ENCODE measurements at regions not wholly inside any gene's neighbourhood (a gene's known extent, or its start where the extent isn't known, plus 50 kb on each side); places are given as distances from the start of the nearest gene placed in this dataset.

DNA sequence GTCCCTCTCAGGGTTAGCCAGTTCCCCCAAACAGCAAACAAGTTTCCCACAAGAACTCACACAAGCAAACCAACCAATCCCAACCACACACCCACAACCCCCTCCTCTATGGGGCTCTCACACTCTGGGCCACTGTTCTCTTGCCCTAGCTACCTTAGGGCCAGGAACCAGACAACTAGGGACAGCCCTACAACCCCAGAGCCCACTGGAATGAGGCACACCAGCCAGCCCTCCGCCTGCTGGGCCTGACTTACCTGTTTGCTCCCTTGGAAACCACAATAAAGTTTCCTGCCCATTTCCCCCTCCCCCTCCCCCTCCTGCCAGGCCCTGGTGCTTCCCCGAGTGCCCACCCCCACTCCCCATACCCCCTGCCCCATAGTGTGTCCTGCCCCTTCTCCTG lies 132.6 kb downstream of the WDR11 start:
- DNase-seq: no peak

DNA sequence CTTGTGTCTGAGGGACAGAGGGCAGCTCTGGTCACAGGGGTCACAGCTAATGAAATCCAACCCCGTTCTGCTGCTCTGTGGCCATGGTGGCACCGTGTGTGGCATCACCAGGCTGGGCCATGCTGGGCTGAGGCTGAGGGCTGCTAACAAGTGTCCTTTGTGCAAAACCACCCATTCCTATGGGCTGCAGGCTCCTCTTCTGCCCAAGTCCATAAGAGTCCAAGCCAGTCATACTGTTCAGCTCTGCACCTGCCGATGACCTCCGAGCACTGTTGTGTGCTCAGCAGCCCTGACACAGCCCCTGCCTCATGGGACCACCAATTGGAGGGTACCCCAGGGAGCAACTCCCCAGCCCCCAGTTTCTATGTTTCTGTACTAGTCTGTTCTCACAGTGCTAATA lies 133.1 kb downstream of the WDR11 start:
- DNase-seq: no peak

DNA sequence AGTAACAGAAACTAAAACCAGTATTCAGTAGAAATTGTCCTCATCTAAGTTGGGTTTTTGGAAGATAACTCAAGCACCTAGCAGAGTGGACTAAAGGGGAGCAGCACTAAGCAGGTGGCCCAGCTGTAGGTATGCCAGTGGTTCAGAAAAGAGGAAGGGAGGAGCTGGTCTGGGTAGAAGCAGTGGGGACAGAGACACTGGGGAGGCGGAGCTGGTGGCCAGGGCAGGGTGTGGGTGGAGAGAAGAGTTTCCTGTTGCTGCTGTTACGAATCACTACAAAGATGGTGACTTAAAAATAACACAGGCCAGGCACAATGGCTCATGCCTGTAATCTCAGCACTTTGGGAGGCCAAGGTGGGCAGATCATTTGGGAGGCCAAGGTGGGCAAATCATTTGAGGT lies 136.2 kb downstream of the WDR11 start:
- no peak for DNase-seq

DNA sequence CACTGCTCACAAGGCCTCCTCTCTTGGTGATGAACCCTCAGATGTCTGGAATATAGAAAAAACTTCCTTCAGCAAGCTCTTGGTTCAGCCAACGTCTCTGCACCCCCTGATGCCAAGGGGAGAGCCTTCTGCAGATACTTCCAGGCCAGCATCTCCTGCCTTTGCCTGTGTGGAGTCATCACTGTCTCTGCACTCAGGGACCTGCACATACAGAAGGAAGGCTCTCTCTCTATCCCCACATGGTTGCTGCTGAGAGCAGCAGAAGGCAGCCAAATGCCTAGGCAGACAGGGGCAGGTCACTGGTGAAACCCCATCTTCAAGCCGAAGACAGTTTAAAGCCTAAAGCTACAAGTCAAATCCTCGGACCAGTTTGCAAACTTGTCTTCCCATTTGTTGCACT lies 137.6 kb downstream of the WDR11 start:
- DNase-seq: no peak

DNA sequence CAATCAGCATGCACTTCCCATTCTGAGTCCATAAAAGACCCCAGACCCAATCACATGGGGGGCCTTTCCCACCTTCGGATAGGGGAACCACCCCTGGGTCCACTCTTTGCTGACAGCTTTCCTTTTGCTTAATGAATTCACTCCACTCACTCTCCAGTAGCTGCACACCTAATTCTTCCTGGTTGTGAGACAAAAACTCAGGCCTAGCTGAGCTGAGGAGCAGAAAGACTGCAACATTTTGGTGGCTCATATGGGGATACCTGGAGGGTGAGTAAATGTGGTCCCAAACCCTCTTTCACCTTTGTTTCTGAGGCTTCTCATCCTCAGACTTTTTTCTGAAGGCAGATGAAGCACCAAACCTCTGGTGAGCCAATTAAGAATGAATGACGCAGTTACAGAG lies 138.1 kb downstream of the WDR11 start:
- DNase-seq: no peak

DNA sequence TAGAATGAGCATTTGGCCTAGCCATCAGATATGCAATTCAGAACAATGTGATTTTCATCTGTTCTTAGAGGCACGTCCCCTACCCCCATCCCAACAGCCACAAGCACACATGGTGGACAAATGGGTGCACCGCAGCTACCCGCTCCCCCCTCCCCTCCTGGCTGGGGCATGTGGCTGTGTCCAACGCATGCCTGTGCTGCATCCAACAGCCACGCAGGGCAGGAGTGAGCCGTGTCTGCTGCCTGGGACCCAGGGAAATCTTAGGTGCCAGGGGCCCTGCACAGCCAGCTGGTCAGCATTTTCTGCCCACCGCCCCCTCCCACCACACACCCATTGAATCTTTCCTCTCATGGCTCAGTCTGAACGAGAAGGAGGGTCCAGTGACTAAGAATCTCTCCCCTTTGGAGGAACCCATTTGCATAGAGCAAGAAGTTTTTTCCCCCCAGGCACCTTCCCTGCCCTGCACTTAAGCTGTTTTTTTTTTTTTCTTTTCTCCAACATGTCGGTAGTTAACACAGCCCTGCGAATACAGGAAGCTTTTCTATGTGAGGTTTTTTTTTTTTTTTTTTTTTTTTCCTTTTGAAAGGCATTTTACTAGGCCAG lies 138.9 kb downstream of the WDR11 start:
- no peak for DNase-seq

DNA sequence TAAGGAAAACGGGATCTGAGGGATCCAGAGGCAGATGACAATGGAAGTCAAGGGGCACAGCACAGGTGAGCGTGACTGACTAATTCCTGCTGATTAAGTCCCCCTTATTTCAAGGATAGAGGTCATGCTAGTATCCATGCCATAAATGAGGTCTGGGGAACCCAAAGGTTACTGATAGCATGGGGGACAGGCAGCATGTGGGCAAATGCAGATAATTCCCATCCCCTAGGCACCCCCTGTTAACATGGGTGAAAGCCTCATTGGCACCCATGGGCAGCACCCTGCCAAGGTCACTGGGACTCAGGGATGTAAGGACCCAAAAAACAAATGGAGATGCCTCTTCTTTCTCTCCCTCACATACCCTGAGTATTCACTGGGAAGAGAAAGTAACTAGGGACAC lies 139.7 kb downstream of the WDR11 start:
- no peak for DNase-seq

DNA sequence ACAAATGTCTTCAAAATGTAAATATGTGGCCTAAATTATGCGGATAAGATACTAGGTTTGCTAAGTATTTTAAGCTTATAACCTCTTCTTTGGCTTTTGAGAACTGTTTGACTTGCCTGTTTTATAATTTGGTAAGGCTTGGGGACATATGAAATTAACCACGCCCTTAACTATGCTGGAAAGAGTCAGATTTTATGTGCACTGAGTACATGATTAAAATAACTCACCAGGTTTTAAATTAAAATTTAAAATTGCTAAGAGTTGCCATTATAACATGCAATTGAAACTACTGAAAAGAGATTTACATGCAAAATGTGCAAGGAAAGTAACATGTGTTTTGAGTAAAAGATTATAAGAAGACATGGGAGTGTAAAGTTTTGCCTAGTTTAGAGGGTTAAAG lies 141.9 kb downstream of the WDR11 start:
- no peak for DNase-seq

DNA sequence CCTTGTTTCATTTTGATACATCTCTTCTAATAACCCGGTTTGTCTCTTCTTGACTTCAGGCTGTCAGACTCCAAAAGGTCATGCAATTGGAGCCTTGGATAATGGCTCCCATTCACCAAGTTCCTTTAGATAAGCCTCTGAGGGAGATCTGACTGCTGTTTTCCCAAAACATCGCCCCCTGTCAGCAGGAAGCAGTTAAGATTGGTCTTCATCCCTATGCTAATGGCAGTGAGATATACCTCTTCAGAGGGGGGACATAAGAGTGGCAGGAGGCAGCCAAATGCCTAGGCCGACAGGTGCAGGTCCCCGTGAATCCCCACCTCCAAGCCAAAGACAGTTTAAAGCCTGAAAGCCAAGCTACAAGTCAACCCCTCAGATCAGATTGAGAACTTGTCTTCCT lies 144.6 kb downstream of the WDR11 start:
- DNase-seq: no peak

DNA sequence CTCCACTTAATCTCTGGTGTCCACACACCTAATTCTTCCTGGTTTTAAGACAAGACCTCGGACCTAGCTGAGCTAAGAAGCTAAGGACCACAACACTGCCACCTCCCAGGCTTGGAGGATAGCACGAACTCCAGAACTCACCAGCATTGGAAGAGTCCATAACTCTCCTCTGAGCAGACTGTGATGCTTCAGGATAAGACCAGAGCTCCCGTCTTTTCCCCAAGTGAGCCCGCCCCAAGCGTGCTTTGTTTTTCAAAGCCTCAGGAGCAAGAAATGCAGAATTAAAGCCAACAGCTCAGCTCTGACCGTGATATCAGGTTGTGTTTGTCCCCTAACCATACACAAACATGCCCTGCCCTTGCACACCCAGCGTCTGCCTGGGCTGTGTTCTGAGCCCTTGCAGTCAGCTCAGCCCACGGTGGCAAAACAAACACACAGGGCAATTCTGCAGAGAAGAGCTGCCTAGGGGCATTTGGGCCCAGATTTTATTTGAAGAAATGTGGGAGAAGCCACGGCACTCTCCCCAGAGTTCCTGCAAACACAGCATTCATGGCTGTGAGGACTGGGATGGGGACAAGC lies 145.4 kb downstream of the WDR11 start:
- DNase-seq: no peak

DNA sequence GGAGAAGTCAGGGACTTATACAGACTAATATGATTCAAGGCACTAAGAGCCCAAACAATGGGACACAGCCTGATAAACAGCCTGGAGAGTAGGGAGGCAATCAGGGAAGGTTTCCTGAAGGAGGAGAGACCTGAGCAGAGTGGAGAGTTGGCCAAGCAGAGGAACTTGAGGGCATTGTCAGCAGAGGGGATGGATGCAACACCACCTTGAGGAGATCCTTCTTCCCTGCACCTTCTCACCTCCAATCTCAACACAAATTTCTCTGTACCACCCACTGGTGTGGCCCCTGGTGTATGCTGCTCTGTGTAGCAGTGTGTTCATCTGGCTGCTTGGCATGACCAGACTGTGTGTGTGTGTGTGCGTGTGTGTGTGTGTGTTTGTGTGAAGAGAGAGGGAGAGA lies 146.2 kb downstream of the WDR11 start:
- no peak for DNase-seq

DNA sequence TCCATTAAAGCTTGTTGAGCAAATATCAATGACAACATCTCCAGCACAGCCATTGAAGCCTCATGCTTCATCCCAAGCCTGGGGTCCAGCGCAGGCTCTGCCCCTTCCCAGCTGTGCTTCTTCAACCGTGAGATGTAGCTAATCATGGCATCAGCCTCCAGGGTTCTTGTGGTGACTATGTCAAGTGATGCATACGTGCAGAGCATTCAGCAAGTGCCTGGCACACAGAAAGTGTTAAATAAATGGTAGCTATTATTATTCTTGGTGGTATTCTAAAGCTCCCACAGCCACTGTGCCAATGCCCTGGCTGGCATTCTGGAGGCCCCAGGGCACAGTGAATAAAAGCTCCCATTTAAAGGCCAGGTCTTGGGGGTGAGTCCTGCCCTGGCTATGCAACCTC lies 146.6 kb downstream of the WDR11 start:
- no peak for DNase-seq

DNA sequence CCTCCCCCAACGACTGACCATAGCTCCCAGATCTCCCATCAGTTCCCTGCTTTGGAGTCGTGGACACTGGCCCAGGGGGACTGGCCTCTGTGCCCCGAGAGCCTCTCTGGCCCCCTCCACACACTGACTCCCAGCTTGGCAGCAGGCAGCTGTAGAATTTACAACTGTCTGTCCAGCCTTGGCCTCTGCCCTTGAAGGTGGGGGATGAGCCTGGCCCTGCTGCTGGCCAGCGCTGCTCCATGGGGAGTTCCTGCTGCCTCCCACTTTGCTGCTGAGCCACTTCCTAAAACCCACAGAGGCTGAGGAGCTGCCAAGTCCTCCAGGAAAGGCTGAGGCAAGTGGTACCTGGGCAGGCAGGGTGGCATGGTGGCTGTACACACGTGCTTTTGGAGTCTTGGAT lies 147.1 kb downstream of the WDR11 start:
- DNase-seq: no peak

DNA sequence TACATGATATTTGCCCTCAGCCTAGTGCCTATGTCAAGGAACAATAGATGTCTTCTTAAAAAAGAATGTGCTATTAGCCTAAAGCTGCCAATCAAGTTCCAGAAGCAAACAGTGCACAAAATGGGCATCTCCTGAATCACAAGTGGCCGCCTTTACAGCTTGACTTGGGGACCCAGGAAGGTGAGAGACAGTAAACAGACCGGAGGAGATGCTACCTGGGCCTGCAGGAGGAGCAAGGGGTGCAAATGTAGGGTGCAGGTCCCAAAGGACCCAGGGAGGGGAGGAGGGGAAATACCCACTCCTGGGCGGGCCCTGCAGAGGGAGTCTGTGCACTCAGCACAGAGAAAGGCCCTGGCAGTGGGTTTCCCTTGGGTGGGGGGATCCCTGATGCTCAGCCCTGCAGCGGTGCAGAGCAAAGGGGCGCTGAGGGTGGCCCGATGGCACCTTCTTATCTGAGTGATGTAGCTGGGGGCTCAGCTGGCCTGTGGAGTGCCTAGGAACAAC lies 147.7 kb downstream of the WDR11 start:
- no peak for DNase-seq

DNA sequence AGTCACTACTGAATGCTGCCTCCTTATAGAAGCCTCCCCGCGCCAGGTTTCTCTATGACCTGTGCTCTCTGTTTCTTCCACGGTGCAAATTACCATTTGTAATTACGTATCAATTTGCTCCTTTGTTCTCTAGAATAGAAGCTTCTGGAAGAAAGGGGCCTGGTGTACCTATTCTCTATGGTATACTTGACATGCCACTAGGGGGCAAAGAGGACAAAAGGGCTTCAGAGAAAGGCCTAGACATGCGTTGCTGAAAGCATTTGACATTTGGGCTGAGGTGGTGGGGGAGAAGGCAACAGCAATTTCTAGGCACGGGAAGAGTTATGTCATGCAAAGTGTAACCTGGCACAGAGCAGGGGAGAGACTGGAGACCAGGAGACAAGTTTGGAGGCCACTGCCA lies 148.7 kb downstream of the WDR11 start:
- no peak for DNase-seq

DNA sequence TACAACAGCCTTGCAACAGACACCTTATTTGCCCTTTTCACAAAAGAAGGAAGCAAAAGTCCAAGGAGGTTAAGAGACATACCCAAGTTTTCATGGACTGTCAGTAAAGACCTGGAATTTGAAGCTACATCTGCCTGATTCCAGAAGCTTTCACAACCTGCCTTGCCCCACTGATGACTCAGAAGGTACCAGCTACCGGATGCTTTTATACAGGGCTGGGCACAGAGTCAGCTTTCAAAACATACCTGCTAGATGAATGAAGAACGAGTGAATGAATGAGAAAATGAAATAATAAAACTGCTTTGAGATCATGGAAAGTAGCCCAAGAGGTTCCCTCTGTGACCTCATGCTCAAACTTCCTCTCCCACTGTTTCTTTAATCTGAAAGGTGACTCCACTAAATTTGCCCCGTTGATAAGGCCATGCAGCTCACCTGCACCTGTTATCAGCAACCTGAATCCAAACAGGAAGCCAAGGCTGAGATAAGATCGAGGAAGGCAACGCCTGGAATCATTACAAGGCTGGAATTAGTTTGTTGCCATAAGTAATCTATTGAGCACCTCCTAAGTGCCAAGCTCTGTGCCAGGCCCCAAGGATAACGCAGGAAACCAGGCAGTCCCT lies 151.5 kb downstream of the WDR11 start:
- DNase-seq: no peak

DNA sequence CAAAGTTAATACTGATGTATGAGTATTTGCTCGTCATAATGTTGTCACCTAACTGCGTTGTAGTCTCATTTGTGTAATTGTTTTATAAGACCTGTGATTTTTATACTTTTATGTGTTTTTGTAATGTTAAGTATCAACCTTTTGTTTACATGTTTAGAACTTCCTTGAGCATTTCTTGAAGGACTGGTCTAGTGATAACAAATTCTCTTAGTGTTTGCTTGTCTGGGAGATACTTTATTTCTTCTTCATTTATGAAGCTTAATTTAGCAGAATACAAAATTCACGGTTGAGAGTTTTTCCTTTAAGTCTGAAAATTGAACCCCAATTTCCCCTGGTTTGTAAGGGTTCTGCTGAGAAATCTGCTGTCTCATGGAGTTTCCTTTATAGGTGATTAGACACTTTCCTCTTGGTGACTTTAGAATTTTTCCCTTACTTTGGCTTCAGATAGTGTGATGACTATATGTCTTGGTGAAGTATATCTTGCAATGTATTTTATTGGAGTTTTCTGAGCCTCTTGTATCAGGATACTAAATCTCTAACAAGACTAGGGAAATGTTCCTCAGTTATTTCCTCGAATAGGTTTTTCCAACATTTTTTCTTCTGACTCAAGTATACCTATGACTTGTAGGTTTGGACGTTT lies 154.9 kb downstream of the WDR11 start:
- DNase-seq: no peak

DNA sequence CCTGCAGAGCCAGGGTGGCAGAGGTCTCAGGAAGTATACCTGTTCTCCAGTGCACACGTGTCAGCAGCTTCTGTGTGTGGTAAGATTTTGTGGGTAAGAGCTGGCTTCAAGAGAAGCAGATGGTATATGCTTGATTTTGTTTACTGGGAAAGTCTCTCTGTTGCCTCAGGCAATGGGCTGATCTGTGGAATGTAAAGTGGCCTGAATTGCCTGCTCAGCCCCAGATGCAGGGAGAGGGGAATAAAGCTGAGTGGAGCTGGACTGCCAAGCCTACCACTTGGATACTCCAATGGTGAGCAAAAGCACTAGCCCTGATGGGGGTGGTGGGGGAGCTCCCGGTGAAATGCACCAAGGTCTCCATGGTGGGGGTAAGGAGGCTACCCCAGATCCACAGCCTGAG lies 156.1 kb downstream of the WDR11 start:
- no peak for DNase-seq

DNA sequence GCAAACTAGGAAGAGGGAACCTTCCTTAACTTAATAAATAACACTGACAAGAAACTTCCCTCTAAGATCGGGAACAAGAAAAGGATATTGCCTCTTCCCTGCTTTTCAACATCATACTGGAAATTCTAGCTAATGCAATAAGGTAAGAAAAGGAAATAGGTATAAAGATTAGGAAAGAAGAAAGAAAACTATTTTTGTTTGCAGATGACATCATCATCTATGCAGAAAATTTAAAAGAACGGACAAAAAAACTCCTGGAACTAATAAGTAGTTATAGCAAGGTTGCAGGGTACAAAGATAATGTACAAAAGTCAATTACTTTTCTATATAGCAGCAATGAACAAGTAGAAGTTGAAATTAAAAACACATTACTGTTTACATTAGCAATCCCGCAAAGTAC lies 164.8 kb downstream of the WDR11 start:
- DNase-seq: no peak

DNA sequence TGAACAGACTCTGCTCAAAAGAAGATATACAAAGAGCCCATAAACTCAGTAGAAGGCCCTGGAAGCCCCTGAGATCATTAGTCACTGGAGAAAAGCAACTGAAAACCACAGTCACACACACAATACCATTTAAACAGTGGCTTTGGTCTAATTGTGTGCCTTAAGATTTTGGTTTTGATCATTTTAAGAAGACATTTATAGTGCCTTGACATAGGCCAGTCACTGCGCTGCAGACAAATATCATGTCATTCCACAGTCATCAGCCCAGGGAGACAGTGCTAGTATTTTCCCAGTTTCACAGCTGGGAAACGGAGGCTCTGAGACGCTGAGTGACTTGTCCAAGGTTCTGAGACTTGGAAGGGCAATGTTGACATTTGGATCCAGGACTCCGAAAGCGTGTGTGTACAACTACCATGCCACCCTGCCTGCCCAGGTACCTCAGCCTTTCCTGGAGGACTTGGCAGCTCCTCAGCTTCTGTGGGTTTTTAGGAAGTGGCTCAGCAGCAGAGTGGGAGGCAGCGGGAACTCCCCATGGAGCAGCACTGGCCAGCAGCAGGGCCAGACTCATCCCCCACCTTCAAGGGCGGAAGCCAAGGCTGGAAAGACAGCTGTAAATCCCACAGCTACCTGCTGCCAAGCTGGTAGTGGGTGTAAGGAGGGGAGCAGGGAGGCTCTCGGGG lies 173.9 kb downstream of the WDR11 start:
- no peak for DNase-seq

DNA sequence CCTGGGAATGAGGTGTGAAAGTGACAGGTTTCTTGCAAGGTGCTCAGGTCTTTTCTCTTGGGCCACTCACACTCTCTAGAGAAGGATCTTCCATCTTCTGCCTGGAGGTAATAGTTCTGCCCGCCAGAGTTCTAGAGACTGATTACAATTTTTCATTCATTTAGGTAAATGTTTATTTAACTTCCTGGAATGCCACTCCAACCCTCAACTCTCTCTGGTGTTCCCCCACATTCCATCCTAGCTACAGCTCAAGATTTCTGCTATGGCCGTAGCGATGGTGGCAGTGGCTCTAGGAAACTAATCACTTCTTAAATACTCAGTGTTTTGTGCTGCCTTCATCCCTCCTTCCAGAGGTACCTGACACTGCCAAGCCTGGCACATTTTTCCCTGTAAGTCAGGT lies 174.6 kb downstream of the WDR11 start:
- DNase-seq: no peak

DNA sequence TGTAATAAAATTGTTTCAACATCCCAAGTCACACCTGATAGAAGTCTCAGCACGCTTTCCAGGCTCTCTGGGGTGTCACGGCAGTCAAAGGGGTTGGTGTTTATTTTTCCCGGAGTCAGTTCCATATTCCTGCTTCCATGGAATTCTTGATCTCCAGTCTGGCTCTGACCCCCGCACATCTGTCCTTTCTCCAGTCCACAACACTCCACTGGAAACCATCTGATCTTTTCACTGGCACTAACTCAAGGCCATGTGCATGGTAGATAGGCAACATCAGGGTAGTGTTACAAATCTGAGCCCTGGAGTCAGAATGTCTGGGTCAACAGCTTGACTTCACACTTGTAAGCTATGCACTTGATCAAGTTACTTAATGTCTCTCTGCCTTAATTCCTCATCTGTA lies 176.2 kb downstream of the WDR11 start:
- no peak for DNase-seq

DNA sequence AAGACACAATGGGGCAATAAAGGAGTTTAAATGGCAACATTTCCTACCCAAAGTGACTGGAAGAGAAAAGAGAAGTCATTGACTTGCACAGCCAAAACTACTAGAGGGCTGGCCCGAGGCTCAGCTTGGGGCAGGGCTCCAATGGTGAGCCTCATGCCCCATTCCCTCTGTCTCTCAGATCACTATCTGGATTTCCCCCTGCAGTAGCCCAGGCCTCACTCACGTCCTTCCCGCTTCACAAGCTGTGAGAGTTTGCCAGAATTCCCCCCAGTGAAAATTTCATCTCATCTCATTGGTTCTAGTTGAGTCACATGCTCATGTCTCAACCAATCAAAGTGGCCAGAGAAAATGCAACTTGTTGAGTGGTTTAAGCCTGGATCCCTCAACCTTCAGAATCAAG lies 181.3 kb downstream of the WDR11 start:
- no peak for DNase-seq

Data from occipital lobe (tissue), 1 donor.